Thyroid gland (tissue), 4 donors: ENCODE measurements at regions not wholly inside any gene's neighbourhood (a gene's known extent, or its start where the extent isn't known, plus 50 kb on each side); places are given as distances from the start of the nearest gene placed in this dataset.

Source experiments
- DNase-seq, 2 donors: peaks; one replicate each; pipeline ENCODE4 v3.0.0-alpha.2; 2019
- H3K27ac ChIP-seq, 3 donors: fragments of 200-600 bp; sonication (generic); 1 replicate in 2 of 3; 2 replicates in 1 of 3; pipeline ENCODE4 v1.5.1; 2016 to 2019; ENCODE audit warnings: mild to moderate bottlenecking in 1 of 3, moderate library complexity in 1 of 3
- H3K27me3 ChIP-seq: fragments of 200-600 bp; sonication (generic); one replicate; pipeline ENCODE4 v1.5.1; 2019
- H3K36me3 ChIP-seq, 2 donors: fragments of 200-600 bp; sonication (generic); one replicate each; pipeline ENCODE4 v1.5.1; 2016 to 2019
- H3K4me1 ChIP-seq, 2 donors: fragments of 200-600 bp; sonication (generic); one replicate each; pipeline ENCODE4 v1.5.1; 2017 to 2019
- H3K4me3 ChIP-seq, 3 donors: fragments of 200-600 bp; sonication (generic); replicated peaks in 1 of 3; 1 replicate in 2 of 3; 2 replicates in 1 of 3; pipeline ENCODE4 v1.5.1; 2016; ENCODE audit warnings: mild to moderate bottlenecking in 1 of 3
- H3K9me3 ChIP-seq: fragments of 200-600 bp; sonication (generic); one replicate; pipeline ENCODE4 v1.5.1; 2017
- POLR2A ChIP-seq, 2 donors: fragments of 450-650 bp; IDR thresholded peaks; one replicate each; pipeline ENCODE4 v1.6.1; 2017; ENCODE audit warnings: antibody characterized with exemption in 2 of 2, mild to moderate bottlenecking in 2 of 2, moderate library complexity in 1 of 2
- WGBS, 2 donors: methylation state at CpG; one replicate each; pipeline ENCODE4 v1.1.5; 2017; 5-methylcytosine and 5-hydroxymethylcytosine counted together
- intact Hi-C: fragments of 100-400 bp; cut with DNase I; formaldehyde crosslinking; loops from one replicate; pipeline ENCODE4 v1.15.1; 2023
- TF ChIP-seq, protein P1 (sequence below), 6 experiments: fragments of 200-600 bp in 3 of 6; fragments of 450-650 bp in 3 of 6; sonication (generic) in 3 of 6; IDR thresholded peaks; one replicate each; pipeline ENCODE4 v1.5.1; 2016 to 2019; ENCODE audit warnings: antibody characterized with exemption in 6 of 6, mild to moderate bottlenecking in 2 of 6, inconsistent platforms in 1 of 6, moderate library complexity in 1 of 6

DNA sequence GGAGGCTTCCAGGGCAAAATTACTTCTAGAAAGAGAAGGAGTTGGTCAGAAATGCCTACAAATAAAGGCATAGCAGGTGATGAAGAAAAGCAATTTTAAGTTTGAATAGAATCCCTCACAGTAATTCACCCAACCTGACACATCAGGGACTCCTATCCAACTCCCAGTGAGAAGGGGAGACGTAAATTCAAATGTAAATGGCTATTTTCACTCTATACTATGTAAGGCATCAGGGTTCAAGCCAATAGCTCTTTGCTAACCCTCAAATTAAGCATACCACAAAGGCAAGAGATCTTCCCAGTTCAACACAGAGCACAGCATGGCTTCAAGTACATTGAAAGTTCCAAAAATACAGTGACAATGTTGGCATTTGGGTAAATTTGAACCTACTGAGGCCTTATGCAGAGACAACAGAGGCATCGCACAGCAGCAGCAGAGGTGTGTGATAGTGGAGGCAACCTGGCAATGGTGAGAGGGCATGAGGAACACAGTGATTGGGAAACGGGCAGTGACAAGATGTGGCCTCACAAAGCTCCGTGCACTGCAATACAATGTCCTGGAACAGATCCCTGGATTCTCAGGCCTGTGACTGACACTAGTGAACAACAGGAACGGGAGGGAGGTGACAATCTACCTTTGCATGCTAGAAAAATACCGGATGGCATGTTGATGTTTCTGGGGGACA lies 95.7 kb downstream of the VSTM2A start:
- TF ChIP-seq, protein P1, sequence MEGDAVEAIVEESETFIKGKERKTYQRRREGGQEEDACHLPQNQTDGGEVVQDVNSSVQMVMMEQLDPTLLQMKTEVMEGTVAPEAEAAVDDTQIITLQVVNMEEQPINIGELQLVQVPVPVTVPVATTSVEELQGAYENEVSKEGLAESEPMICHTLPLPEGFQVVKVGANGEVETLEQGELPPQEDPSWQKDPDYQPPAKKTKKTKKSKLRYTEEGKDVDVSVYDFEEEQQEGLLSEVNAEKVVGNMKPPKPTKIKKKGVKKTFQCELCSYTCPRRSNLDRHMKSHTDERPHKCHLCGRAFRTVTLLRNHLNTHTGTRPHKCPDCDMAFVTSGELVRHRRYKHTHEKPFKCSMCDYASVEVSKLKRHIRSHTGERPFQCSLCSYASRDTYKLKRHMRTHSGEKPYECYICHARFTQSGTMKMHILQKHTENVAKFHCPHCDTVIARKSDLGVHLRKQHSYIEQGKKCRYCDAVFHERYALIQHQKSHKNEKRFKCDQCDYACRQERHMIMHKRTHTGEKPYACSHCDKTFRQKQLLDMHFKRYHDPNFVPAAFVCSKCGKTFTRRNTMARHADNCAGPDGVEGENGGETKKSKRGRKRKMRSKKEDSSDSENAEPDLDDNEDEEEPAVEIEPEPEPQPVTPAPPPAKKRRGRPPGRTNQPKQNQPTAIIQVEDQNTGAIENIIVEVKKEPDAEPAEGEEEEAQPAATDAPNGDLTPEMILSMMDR (IDR thresholded peaks at IDR 0.05), result no peak
- no peak for TF ChIP-seq POLR2A (IDR thresholded peaks at IDR 0.05)
- Histone ChIP-seq H3K27me3 (no peaks in the 10 kb centered on the region), H3K36me3 (no peaks in the 10 kb centered on the region), H3K4me3 (no peak overlapping the region), H3K9me3 (no peaks in the 10 kb centered on the region), H3K4me1 (no peaks in the 10 kb centered on the region), H3K27ac (no peak overlapping the region)
- 69 to 76% methylated on average over 6 of the region's 6 CpGs for WGBS, 2 donors
- intact Hi-C loops, result no loop called here
- no peak for DNase-seq

DNA sequence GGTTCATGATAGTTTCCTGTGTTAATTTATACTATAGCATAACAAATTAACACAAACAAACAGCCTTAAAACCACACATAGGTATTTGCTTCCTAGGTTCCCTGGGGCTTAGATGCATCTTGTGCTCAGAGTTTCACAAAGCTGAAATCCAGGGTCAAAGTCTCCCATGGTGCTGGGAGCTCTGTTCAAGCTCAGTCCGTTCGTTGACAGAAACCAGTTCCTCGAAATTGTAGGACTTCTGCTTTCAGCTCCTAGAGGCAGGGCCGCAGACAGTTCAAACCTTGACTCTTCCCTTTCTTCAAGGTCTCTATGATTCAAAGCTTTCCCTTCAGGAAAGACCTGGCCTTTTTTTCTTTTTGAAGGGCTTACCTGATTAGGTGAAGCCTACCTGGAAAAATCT lies 90.5 kb downstream of the VSTM2A start:
- Histone ChIP-seq H3K4me3 (no peak overlapping the region), H3K9me3 (no peaks in the 10 kb centered on the region), H3K27ac (no peak overlapping the region), H3K27me3 (no peaks in the 10 kb centered on the region), H3K4me1 (no peaks in the 10 kb centered on the region), H3K36me3 (no peaks in the 10 kb centered on the region)
- WGBS, 2 donors, result 34 to 52% methylated on average over 4 of the region's 4 CpGs
- intact Hi-C loops, result no loop called here
- TF ChIP-seq POLR2A (IDR thresholded peaks at IDR 0.05), result no peak
- TF ChIP-seq, protein P1 (IDR thresholded peaks at IDR 0.05), result no peak
- no peak for DNase-seq

DNA sequence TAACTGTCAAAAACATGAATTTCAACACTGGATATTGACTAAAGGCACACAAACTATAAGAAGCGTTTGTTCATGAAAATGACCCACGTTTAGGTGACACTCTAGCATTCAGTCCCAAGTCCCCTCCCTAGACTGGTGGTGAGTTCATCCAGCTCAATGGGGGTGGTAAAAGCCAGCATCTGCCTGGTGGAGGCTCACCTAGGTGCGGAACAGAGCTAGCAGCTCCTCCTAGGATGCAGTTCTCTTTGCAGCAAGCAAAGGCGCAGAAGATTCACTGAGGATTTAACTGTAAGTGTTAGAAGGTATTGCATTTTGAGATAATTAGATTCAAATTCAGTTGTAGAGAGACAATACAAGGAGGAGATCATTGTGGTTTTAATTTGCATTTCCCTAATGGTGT lies 87.6 kb downstream of the VSTM2A start:
- TF ChIP-seq, protein P1 (IDR thresholded peaks at IDR 0.05), result no peak
- no peak for TF ChIP-seq POLR2A (IDR thresholded peaks at IDR 0.05)
- H3K27ac ChIP-seq, result no peak overlapping the region
- WGBS, 2 donors, result 67 to 69% methylated on average over 4 of the region's 4 CpGs
- H3K4me1 ChIP-seq, result no peaks in the 10 kb centered on the region
- H3K27me3 ChIP-seq, result no peaks in the 10 kb centered on the region
- H3K36me3 ChIP-seq, result no peaks in the 10 kb centered on the region
- no peak overlapping the region for H3K4me3 ChIP-seq
- intact Hi-C loops, result no loop called here
- no peaks in the 10 kb centered on the region for H3K9me3 ChIP-seq
- DNase-seq, result no peak

DNA sequence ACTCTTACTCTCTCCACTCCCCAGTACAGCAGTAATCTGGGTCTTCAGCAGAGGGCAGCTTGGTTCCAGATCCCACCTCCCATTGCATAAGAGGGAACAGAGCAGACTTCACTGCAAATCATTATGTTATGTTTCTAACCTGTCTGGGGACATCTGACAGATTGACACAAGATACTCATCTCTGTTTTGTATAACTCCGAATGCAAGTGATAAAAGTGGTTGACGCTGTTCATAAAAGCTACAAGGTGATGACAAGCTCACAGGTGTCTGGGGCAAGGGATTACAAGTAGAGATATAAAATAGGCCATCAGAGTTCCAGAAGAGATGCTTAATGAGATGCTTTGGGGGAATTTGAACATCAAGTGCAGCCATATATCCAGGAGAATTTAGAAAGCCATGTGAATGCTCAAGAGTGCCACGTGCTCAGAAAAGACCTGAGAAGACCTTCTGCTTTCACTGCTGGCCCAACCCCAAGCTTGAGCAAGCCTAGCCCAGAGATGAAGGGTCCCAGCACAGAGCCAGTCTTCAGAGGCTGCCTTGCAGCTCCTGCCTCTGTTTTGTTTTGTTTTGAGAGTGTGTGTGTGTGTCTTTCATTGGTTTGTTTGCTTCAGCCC lies 80.6 kb downstream of the VSTM2A start:
- Histone ChIP-seq H3K9me3 (no peaks in the 10 kb centered on the region), H3K4me3 (no peak overlapping the region), H3K27ac (no peak overlapping the region), H3K27me3 (no peaks in the 10 kb centered on the region), H3K4me1 (no peaks in the 10 kb centered on the region), H3K36me3 (no peaks in the 10 kb centered on the region)
- TF ChIP-seq, protein P1 (IDR thresholded peaks at IDR 0.05), result no peak
- TF ChIP-seq POLR2A (IDR thresholded peaks at IDR 0.05), result no peak
- no peak for DNase-seq
- 76 to 82% methylated on average over 3 of the region's 3 CpGs for WGBS, 2 donors
- intact Hi-C loops, result no loop called here
